ENCODE measurements at regions not wholly inside any gene's neighbourhood (a gene's known extent, or its start where the extent isn't known, plus 50 kb on each side); places are given as distances from the start of the nearest gene placed in this dataset.

GRCh38 chrX:80098038-80098437 lies 83.5 kb downstream of the TBX22 start:
- no peak for DNase-seq

- no peak for DNase-seq
These were observed 105.8 kb downstream of the TBX22 start for GRCh38 chrX:80120335-80120734.

- no peak for DNase-seq
These were observed 124.4 kb downstream of the TBX22 start for GRCh38 chrX:80138938-80139337.

- DNase-seq = no peak
These were observed 125.0 kb downstream of the TBX22 start for GRCh38 chrX:80139564-80139963.

GRCh38 chrX:80170581-80170980 lies 156.0 kb downstream of the TBX22 start:
- DNase-seq = no peak

GRCh38 chrX:80173261-80173660 lies 158.7 kb downstream of the TBX22 start:
- no peak for DNase-seq

GRCh38 chrX:80174925-80175574 lies 160.5 kb downstream of the TBX22 start:
- DNase-seq = no peak

GRCh38 chrX:80181079-80181478 lies 166.5 kb downstream of the TBX22 start:
- DNase-seq = no peak

- DNase-seq = no peak
These were observed 170.3 kb downstream of the TBX22 start for GRCh38 chrX:80184854-80185253.

GRCh38 chrX:80206647-80207046 lies 192.1 kb downstream of the TBX22 start:
- DNase-seq = no peak

- DNase-seq = no peak
These were observed 192.8 kb downstream of the TBX22 start for GRCh38 chrX:80207327-80207726.

- no peak for DNase-seq
These were observed 201.5 kb downstream of the TBX22 start for GRCh38 chrX:80216086-80216485.

GRCh38 chrX:80223982-80224579 lies 196.2 kb upstream of the TENT5D start:
- no peak for DNase-seq

GRCh38 chrX:80229626-80230025 lies 190.6 kb upstream of the TENT5D start:
- no peak for DNase-seq

- DNase-seq = no peak
These were observed 183.2 kb upstream of the TENT5D start for GRCh38 chrX:80237072-80237471.

- no peak for DNase-seq
These were observed 174.0 kb upstream of the TENT5D start for GRCh38 chrX:80246271-80246670.

- DNase-seq = no peak
These were observed 154.0 kb upstream of the TENT5D start for GRCh38 chrX:80266287-80266686.

- no peak for DNase-seq
These were observed 153.3 kb upstream of the TENT5D start for GRCh38 chrX:80266979-80267378.

GRCh38 chrX:80267790-80268189 lies 152.5 kb upstream of the TENT5D start:
- no peak for DNase-seq

GRCh38 chrX:80282535-80282934 lies 137.7 kb upstream of the TENT5D start:
- DNase-seq = no peak

GRCh38 chrX:80285131-80285773 lies 135.0 kb upstream of the TENT5D start:
- no peak for DNase-seq

- no peak for DNase-seq
These were observed 129.4 kb upstream of the TENT5D start for GRCh38 chrX:80290834-80291233.

GRCh38 chrX:80293354-80293753 lies 126.9 kb upstream of the TENT5D start:
- no peak for DNase-seq

GRCh38 chrX:80306007-80306406 lies 114.2 kb upstream of the TENT5D start:
- no peak for DNase-seq

Data from right lung (tissue), 2 donors.